ENCODE measurements at regions not wholly inside any gene's neighbourhood (a gene's known extent, or its start where the extent isn't known, plus 50 kb on each side); places are given as distances from the start of the nearest gene placed in this dataset.
A peak's percentile ranks its signal among the peaks of the same experiment; 100 is the strongest.

GRCh38 chr7:25360451-25360850 is 132.2 kb upstream of the NPVF start:
- DNase-seq = peak in 1 of 51 donors; percentile 55

- DNase-seq = no peak
Observed at GRCh38 chr7:25361387-25361786, 133.1 kb upstream of the NPVF start.

- DNase-seq = no peak
Observed at GRCh38 chr7:25361863-25362262, 133.6 kb upstream of the NPVF start.

- DNase-seq = no peak
Observed at GRCh38 chr7:25368599-25369201, 140.4 kb upstream of the NPVF start.

GRCh38 chr7:25369786-25370185 is 141.5 kb upstream of the NPVF start:
- peak in 2 of 51 donors; percentile 14 to 18 for DNase-seq

GRCh38 chr7:25371972-25372371 is 143.7 kb upstream of the NPVF start:
- no peak for DNase-seq

GRCh38 chr7:25375805-25376600 is 147.7 kb upstream of the NPVF start:
- no peak for DNase-seq

GRCh38 chr7:25379351-25380300 is 151.3 kb upstream of the NPVF start:
- no peak for DNase-seq

GRCh38 chr7:25381818-25382589 is 153.7 kb upstream of the NPVF start:
- no peak for DNase-seq

- DNase-seq = no peak
Observed at GRCh38 chr7:25382869-25383268, 154.6 kb upstream of the NPVF start.

GRCh38 chr7:25383402-25383801 is 155.1 kb upstream of the NPVF start:
- DNase-seq = no peak

- DNase-seq = peak in 1 of 51 donors; percentile 15
Observed at GRCh38 chr7:25384788-25385505, 156.7 kb upstream of the NPVF start.

- peak in 1 of 51 donors; percentile 6 for DNase-seq
Observed at GRCh38 chr7:25385506-25386136, 157.3 kb upstream of the NPVF start.

GRCh38 chr7:25386311-25386744 is 158.0 kb upstream of the NPVF start:
- peak in 5 of 51 donors; percentile 9 to 43 (median 23) for DNase-seq

- no peak for DNase-seq
Observed at GRCh38 chr7:25388681-25389080, 160.4 kb upstream of the NPVF start.

GRCh38 chr7:25389489-25390106 is 161.3 kb upstream of the NPVF start:
- DNase-seq = peak in 4 of 51 donors; percentile 9 to 34 (median 24)

- no peak for DNase-seq
Observed at GRCh38 chr7:25391295-25391861, 163.1 kb upstream of the NPVF start.

- DNase-seq = no peak
Observed at GRCh38 chr7:25391961-25392587, 163.8 kb upstream of the NPVF start.
